Left lung (tissue), 4 donors: ENCODE measurements at regions not wholly inside any gene's neighbourhood (a gene's known extent, or its start where the extent isn't known, plus 50 kb on each side); places are given as distances from the start of the nearest gene placed in this dataset.

Source experiments
- ATAC-seq: fragments of 200-7000 bp; cut with Tn5 transposase; one replicate; pipeline ENCODE4 v1.9.1; 2020; ENCODE audit warnings: moderate library complexity
- DNase-seq, 4 donors: peaks; one replicate each; pipeline ENCODE4 v3.0.0-alpha.2; 2013 to 2020
- H3K27ac ChIP-seq, 2 donors: fragments of 200-600 bp; sonication (generic) in 1 of 2; one replicate each; pipeline versions ENCODE4 v1.5.0 to v1.8.0; 2020 to 2021
- H3K27me3 ChIP-seq, 2 donors: fragments of 200-600 bp; sonication (generic) in 1 of 2; one replicate each; pipeline versions ENCODE4 v1.5.0 to v1.8.0; 2020 to 2021
- H3K36me3 ChIP-seq, 2 donors: fragments of 200-600 bp; sonication (generic) in 1 of 2; one replicate each; pipeline versions ENCODE4 v1.5.0 to v1.8.0; 2020 to 2021
- H3K4me1 ChIP-seq, 2 donors: fragments of 200-600 bp; one replicate each; pipeline ENCODE4 v1.8.0; 2021
- H3K4me3 ChIP-seq, 2 donors: fragments of 200-600 bp; sonication (generic) in 1 of 2; one replicate each; pipeline versions ENCODE4 v1.5.0 to v1.8.0; 2020 to 2021; ENCODE audit warnings: mild to moderate bottlenecking in 1 of 2
- H3K9me3 ChIP-seq, 2 donors: fragments of 200-600 bp; sonication (generic) in 1 of 2; one replicate each; pipeline versions ENCODE4 v1.5.0 to v1.8.0; 2020 to 2021
- intact Hi-C, 2 donors: fragments of 100-400 bp; cut with DNase I; formaldehyde crosslinking; loops; one replicate each; pipeline versions ENCODE4 v1.11.2 to v1.14.2; 2022
- TF ChIP-seq, protein P1 (sequence below), 2 donors: fragments of 200-600 bp; sonication (generic) in 1 of 2; IDR thresholded peaks; one replicate each; pipeline versions ENCODE4 v1.5.0 to v1.8.0; 2021; ENCODE audit warnings: antibody characterized with exemption in 2 of 2
- donor health status: DM: no; HTN: yes; CAD: no.
- donor health status: DM: no; HTN: no; CAD: no.

DNA sequence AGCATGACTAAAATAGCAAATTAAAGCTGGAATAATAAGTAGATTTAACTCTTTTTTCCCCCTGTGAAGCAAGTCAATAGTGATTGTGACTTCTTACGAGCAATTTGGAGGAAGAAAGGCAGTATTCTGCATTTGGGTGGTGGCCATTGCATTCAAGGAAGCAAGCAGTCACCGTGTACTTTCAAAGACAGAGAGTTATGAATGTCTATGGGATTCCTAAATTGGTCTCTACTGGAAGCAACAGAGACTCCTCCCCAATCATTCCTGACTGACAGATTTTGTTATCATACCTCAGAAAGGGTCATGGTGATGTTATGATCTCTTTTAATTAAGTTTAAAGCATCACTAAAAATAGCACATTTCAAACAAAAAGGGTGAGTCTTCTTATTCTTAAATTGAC is 287.2 kb upstream of the KITLG start:
- DNase-seq (no peak), ATAC-seq (no peak)
- Histone ChIP-seq H3K27ac (peak overlapping the region in 1 of 2 donors; percentile 24), H3K4me3 (no peak overlapping the region), H3K27me3 (no peaks in the 10 kb centered on the region), H3K4me1 (no peaks in the 10 kb centered on the region), H3K9me3 (no peaks in the 10 kb centered on the region), H3K36me3 (no peaks in the 10 kb centered on the region)
- TF ChIP-seq, protein P1, sequence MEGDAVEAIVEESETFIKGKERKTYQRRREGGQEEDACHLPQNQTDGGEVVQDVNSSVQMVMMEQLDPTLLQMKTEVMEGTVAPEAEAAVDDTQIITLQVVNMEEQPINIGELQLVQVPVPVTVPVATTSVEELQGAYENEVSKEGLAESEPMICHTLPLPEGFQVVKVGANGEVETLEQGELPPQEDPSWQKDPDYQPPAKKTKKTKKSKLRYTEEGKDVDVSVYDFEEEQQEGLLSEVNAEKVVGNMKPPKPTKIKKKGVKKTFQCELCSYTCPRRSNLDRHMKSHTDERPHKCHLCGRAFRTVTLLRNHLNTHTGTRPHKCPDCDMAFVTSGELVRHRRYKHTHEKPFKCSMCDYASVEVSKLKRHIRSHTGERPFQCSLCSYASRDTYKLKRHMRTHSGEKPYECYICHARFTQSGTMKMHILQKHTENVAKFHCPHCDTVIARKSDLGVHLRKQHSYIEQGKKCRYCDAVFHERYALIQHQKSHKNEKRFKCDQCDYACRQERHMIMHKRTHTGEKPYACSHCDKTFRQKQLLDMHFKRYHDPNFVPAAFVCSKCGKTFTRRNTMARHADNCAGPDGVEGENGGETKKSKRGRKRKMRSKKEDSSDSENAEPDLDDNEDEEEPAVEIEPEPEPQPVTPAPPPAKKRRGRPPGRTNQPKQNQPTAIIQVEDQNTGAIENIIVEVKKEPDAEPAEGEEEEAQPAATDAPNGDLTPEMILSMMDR (IDR thresholded peaks at IDR 0.05), result no peak
- intact Hi-C loops, result no loop called here

DNA sequence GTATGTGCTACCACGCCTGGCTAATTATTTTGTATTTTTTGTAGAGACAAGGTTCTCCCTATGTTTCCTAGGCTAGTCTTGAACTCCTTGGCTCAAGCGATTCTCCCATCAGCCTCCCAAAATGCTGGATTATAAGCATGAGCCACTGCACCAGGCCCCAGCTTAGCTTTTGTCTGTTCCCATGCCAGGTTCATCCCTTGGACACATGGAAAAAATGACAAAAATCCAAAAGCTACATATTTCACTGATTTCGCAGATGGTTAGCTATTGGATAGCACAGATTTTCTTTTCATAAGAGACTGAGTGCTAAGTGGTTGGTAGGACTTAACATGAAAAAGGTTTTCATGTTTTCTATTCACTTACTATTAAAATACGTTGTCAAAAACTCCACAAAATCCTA is 286.6 kb upstream of the KITLG start:
- TF ChIP-seq, protein P1 (IDR thresholded peaks at IDR 0.05), result no peak
- Histone ChIP-seq H3K27me3 (no peaks in the 10 kb centered on the region), H3K27ac (no peak overlapping the region), H3K4me1 (no peaks in the 10 kb centered on the region), H3K4me3 (no peak overlapping the region), H3K9me3 (no peaks in the 10 kb centered on the region), H3K36me3 (no peaks in the 10 kb centered on the region)
- no peak for DNase-seq
- ATAC-seq, result no peak
- intact Hi-C loops, result no loop called here

DNA sequence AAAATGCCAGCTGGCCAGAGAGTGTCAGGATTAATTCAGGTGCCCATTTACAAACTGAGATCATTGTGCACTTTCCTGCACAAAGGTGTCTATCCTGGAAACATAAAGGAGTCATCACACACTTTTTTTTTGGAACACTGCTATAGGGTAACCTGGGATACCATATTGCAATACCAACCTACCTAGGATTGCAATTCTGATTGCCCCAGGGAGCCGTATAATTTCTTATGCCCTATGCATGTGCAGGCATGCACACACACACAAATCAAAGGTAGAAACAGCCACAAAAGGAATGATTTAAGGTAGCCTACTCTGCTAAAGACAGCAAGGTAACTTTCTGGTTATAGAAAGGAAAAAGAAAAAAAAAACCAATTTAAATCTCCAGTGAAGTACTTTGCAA is 285.3 kb upstream of the KITLG start:
- TF ChIP-seq, protein P1 (IDR thresholded peaks at IDR 0.05), result no peak
- no peak for ATAC-seq
- intact Hi-C loops, result no loop called here

DNA sequence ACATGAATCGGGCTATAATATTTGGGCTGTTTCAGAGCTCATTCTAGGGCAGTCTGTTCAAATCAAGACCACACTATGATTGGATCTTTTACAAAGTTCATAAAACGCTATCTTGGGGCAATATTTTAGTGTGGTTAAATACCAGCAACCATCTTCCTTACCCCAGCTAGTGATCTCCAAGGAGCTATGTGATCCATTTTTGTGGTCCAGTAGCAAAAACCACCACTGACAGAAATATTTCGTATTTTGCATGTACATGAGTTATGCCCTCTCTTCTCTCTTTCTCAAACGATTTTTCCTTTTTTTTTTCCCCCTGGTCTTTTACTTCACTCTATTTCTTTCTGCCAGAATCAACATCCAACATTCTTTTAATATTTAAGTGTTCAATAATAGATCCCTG is 280.6 kb upstream of the KITLG start:
- TF ChIP-seq, protein P1 (IDR thresholded peaks at IDR 0.05), result no peak
- no peaks in the 10 kb centered on the region for H3K4me1 ChIP-seq
- ATAC-seq, result no peak
- no peak for DNase-seq
- no peaks in the 10 kb centered on the region for H3K36me3 ChIP-seq
- no peaks in the 10 kb centered on the region for H3K27me3 ChIP-seq
- no peak overlapping the region for H3K4me3 ChIP-seq
- H3K27ac ChIP-seq, result no peak overlapping the region
- intact Hi-C loops, result no loop called here
- H3K9me3 ChIP-seq, result no peaks in the 10 kb centered on the region

More for the DNA sequence above, 285.3 kb upstream of the KITLG start:
- no peaks in the 10 kb centered on the region for H3K4me1 ChIP-seq
- H3K27ac ChIP-seq, result no peak overlapping the region
- H3K27me3 ChIP-seq, result no peaks in the 10 kb centered on the region
- no peaks in the 10 kb centered on the region for H3K9me3 ChIP-seq
- H3K4me3 ChIP-seq, result no peak overlapping the region
- no peak for DNase-seq
- H3K36me3 ChIP-seq, result no peaks in the 10 kb centered on the region

DNA sequence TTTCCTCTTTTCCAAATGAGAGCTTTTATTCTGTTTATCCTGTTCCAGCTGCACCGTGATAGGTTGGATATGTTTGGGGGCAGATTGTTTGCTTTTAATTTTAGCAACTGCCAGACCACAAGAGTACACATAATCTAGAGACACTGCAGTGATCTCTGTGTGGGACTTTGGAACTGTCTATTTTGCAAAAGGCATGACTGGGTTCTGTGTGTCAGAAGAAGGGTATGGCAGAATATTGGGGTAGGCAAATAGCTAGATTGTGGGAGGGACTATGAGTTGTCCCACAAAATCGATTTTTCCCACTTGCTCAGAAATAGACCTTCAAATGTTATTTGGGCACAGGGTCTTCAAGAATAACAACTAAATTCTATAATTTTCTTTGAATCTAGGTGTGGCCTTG is 275.9 kb upstream of the KITLG start:
- TF ChIP-seq, protein P1 (IDR thresholded peaks at IDR 0.05), result no peak
- H3K9me3 ChIP-seq, result peaks cover 0 to 2% of the 10 kb centered on the region in 2 donors
- intact Hi-C loops, result no loop called here
- H3K27me3 ChIP-seq, result no peaks in the 10 kb centered on the region
- no peaks in the 10 kb centered on the region for H3K4me1 ChIP-seq
- H3K27ac ChIP-seq, result no peak overlapping the region
- no peaks in the 10 kb centered on the region for H3K36me3 ChIP-seq
- no peak overlapping the region for H3K4me3 ChIP-seq
- DNase-seq (no peak), ATAC-seq (no peak)
